OCI-LY7 (cell line): ENCODE measurements at regions not wholly inside any gene's neighbourhood (a gene's known extent, or its start where the extent isn't known, plus 50 kb on each side); places are given as distances from the start of the nearest gene placed in this dataset.

Source experiments
- BruUV-seq: library from RNA; stranded (reverse); fragments of 400-500 nt; replicated peaks from 2 replicates; lab custom pipeline; 2021; lab: Mats Ljungman, UMichigan
- CTCF ChIA-PET: fragments of 300-600 bp; sonication (Branson Sonifier 250); formaldehyde crosslinking; loops from one replicate; lab custom pipeline; 2022; ENCODE audit warnings: antibody characterized with exemption; ENCODE audit not compliant: unreplicated experiment; lab: Charles Lee
- POLR2A ChIA-PET: fragments of 300-600 bp; sonication (Branson Sonifier 250); formaldehyde crosslinking; loops from one replicate; lab custom pipeline; 2022; ENCODE audit warnings: antibody characterized with exemption; lab: Charles Lee
- DNase-seq: peaks from one replicate; pipeline ENCODE4 v3.0.0-alpha.2; 2015; ENCODE audit warnings: low spot score
- H2AFZ ChIP-seq: fragments of 200-600 bp; sonication (generic), shearing (Covaris generic); 2 replicates; pipeline ENCODE4 v1.6.1; 2014; ENCODE audit warnings: mild to moderate bottlenecking, antibody characterized with exemption, low read length, moderate library complexity
- H3K27ac ChIP-seq: fragments of 200-600 bp; sonication (generic); 2 replicates; pipeline ENCODE4 v1.5.1; 2014; ENCODE audit warnings: mixed run types, low read depth, mild to moderate bottlenecking, moderate library complexity, low read length, inconsistent platforms; ENCODE audit not compliant: poor library complexity, severe bottlenecking
- H3K36me3 ChIP-seq: fragments of 200-600 bp; sonication (generic); 2 replicates; pipeline ENCODE4 v1.6.1; 2014; ENCODE audit warnings: mild to moderate bottlenecking, antibody characterized with exemption, low read length, moderate library complexity, mixed read lengths; ENCODE audit not compliant: insufficient read depth
- H3K4me1 ChIP-seq: fragments of 200-600 bp; sonication (generic); 2 replicates; pipeline ENCODE4 v1.5.1; 2014; ENCODE audit warnings: mild to moderate bottlenecking, low read length; ENCODE audit not compliant: insufficient read depth, poor library complexity, severe bottlenecking
- H3K4me2 ChIP-seq: fragments of 200-600 bp; sonication (generic); 2 replicates; pipeline ENCODE4 v1.6.1; 2014; ENCODE audit warnings: mild to moderate bottlenecking, low read length
- H3K4me3 ChIP-seq: fragments of 200-600 bp; sonication (generic); 2 replicates; pipeline ENCODE4 v1.5.1; 2014; ENCODE audit warnings: mild to moderate bottlenecking, low read depth, low read length; ENCODE audit not compliant: poor library complexity, severe bottlenecking
- H3K79me2 ChIP-seq: fragments of 200-600 bp; sonication (generic); 2 replicates; pipeline ENCODE4 v1.6.1; 2016; ENCODE audit warnings: low read depth, mild to moderate bottlenecking, low read length, moderate library complexity, mixed read lengths; ENCODE audit not compliant: insufficient read depth
- H3K9me2 ChIP-seq: fragments of 200-600 bp; sonication (generic); 2 replicates; pipeline ENCODE4 v1.6.1; 2016; ENCODE audit warnings: mild to moderate bottlenecking, low read length, mixed read lengths; ENCODE audit not compliant: insufficient read depth
- H3K9me3 ChIP-seq: fragments of 200-600 bp; sonication (generic); 2 replicates; pipeline ENCODE4 v1.6.1; 2014; ENCODE audit warnings: mild to moderate bottlenecking, mixed run types, low read length, mixed read lengths
- H4K20me1 ChIP-seq: fragments of 200-600 bp; sonication (generic); 2 replicates; pipeline ENCODE4 v1.6.1; 2014; ENCODE audit warnings: mild to moderate bottlenecking, antibody characterized with exemption, low read length, moderate library complexity, mixed read lengths; ENCODE audit not compliant: insufficient read depth
- CTCF ChIP-seq: fragments of 200-600 bp; sonication (generic); conservative IDR thresholded peaks from 2 replicates; pipeline ENCODE4 v1.5.1; 2014; ENCODE audit warnings: mild to moderate bottlenecking, antibody characterized with exemption, low read length, moderate library complexity, mixed read lengths
- EZH2phosphoT487 ChIP-seq: fragments of 200-600 bp; sonication (generic); IDR thresholded peaks from 2 replicates; pipeline ENCODE4 v1.6.1; 2018; ENCODE audit warnings: low read depth, borderline replicate concordance, mild to moderate bottlenecking, mixed run types, antibody characterized with exemption, low read length, moderate library complexity, mixed read lengths
- intact Hi-C: fragments of 100-400 bp; cut with micrococcal nuclease; formaldehyde crosslinking; loops from one replicate; pipeline ENCODE4 v1.10.0; 2022; ENCODE audit not compliant: unreplicated experiment

GRCh38 chr3:72115307-72115706 lies 330.4 kb upstream of the PROK2 start:
- POLR2A ChIA-PET: interaction anchor here (1.0 to 1.7 kb wide), 3 partner anchors 14 to 29 kb away, joined by 3 to 7 read pairs (median 4); no protein-coding TSS in a partner anchor

GRCh38 chr3:72114773-72115172 lies 329.8 kb upstream of the PROK2 start:
- DNase-seq: no peak
- Histone ChIP-seq H3K4me2 (no peak overlapping the region), H3K36me3 (no peaks in the 10 kb centered on the region), H3K9me3 (no peaks in the 10 kb centered on the region), H4K20me1 (no peaks in the 10 kb centered on the region), H3K79me2 (no peaks in the 10 kb centered on the region), H3K27ac (no peak overlapping the region), H2AFZ (no peak overlapping the region), H3K4me1 (no peaks in the 10 kb centered on the region), H3K9me2 (no peaks in the 10 kb centered on the region), H3K4me3 (no peak overlapping the region)
- intact Hi-C loops: no loop called here
- ChIA-PET CTCF (no interaction called here), POLR2A (interaction anchor here (1.7 kb wide), 1 partner anchor 28 kb away, joined by 4 read pairs; no protein-coding TSS in a partner anchor)
- TF ChIP-seq EZH2phosphoT487 (no peak), CTCF (no peak)
- BruUV-seq: no TSS peak

More at GRCh38 chr3:72115307-72115706, 330.4 kb upstream of the PROK2 start:
- CTCF ChIA-PET: no interaction called here
- Histone ChIP-seq H3K9me3 (no peaks in the 10 kb centered on the region), H2AFZ (no peak overlapping the region), H3K9me2 (no peaks in the 10 kb centered on the region), H3K4me2 (no peak overlapping the region), H3K36me3 (no peaks in the 10 kb centered on the region), H3K4me1 (no peaks in the 10 kb centered on the region), H4K20me1 (no peaks in the 10 kb centered on the region), H3K27ac (no peak overlapping the region), H3K4me3 (no peak overlapping the region), H3K79me2 (no peaks in the 10 kb centered on the region)
- BruUV-seq: no TSS peak
- no peak for DNase-seq
- intact Hi-C loops: no loop called here
- TF ChIP-seq CTCF: no peak
- no peak for TF ChIP-seq EZH2phosphoT487

GRCh38 chr3:72113964-72114363 lies 329.0 kb upstream of the PROK2 start:
- H3K4me3 ChIP-seq: no peak overlapping the region
- H3K4me1 ChIP-seq: peaks cover 4% of the 10 kb centered on the region
- no peak overlapping the region for H3K4me2 ChIP-seq
- TF ChIP-seq CTCF: no peak
- no TSS peak for BruUV-seq
- no peak overlapping the region for H2AFZ ChIP-seq
- H3K36me3 ChIP-seq: no peaks in the 10 kb centered on the region
- H4K20me1 ChIP-seq: no peaks in the 10 kb centered on the region
- intact Hi-C loops: no loop called here
- ChIA-PET CTCF (no interaction called here), POLR2A (interaction anchor here (1.7 to 2.1 kb wide), 2 partner anchors 10 to 28 kb away, joined by 4 to 7 read pairs; no protein-coding TSS in a partner anchor)
- H3K9me3 ChIP-seq: no peaks in the 10 kb centered on the region
- no peaks in the 10 kb centered on the region for H3K79me2 ChIP-seq
- H3K9me2 ChIP-seq: no peaks in the 10 kb centered on the region
- no peak overlapping the region for H3K27ac ChIP-seq
- DNase-seq: no peak
